SHP77 (cell line): ENCODE measurements at regions not wholly inside any gene's neighbourhood (a gene's known extent, or its start where the extent isn't known, plus 50 kb on each side); places are given as distances from the start of the nearest gene placed in this dataset.

ENCODE experiments used
- DNase-seq, 2 experiments: peaks; one replicate each; lab custom pipeline; 2025; lab: John Stamatoyannopoulos, UW

GRCh38 chr11:76298255-76298654, 82.7 kb downstream of the THAP12 start:
- no peak for DNase-seq

GRCh38 chr11:76296731-76297542, 84.0 kb downstream of the THAP12 start:
- no peak for DNase-seq

- DNase-seq, result no peak
Measured at GRCh38 chr11:76293189-76293631, 86.9 kb upstream of the WNT11 start.

GRCh38 chr11:76292583-76293188, 86.4 kb upstream of the WNT11 start:
- DNase-seq, result no peak

DNA sequence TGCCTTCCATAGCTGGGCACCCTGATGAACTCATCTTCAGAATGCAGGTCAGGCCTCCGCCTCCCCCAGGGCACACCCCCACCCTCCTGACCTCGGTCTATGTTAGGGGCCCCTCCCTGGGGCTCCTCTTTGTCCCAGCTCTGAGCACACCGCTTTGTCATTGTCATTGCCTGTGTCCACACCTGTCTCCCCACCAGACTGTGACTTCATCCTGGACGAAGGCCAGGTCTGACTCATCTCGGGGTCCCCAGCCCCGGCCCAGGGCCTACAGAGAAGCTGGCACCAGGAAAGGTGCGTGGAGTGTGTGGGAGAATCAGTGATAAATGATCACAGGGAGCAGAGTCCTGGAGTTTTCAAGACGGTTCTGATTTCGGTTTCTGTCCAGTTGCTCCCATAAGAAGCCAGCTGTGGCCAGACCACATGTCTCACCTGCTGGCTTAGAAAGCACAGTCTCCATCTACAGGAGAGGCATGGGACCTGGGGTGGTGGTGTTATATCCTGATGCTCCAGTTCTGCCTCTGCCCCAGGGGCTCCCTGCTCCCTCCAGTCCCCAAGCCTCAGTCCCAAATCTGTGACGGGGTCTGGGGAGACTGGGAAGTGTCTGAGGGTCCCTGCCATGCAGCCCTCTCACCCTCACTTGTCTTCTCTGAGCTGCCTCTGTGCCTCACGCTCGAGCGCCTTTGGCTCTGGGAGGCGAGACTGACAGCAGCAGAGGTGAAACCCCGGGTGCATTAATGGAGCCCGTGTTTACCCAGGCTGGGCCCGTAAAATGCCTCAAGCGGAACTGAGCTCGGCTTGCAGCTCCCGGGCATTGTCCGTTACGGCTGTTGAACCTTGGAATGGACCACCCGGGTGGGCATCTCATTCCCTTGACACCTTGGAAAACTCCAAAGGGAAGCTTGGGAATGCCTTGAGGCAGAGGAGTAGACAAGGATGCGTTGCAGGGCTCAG, 85.5 kb upstream of the WNT11 start:
- DNase-seq, result peak; percentile 91 to 93

DNA sequence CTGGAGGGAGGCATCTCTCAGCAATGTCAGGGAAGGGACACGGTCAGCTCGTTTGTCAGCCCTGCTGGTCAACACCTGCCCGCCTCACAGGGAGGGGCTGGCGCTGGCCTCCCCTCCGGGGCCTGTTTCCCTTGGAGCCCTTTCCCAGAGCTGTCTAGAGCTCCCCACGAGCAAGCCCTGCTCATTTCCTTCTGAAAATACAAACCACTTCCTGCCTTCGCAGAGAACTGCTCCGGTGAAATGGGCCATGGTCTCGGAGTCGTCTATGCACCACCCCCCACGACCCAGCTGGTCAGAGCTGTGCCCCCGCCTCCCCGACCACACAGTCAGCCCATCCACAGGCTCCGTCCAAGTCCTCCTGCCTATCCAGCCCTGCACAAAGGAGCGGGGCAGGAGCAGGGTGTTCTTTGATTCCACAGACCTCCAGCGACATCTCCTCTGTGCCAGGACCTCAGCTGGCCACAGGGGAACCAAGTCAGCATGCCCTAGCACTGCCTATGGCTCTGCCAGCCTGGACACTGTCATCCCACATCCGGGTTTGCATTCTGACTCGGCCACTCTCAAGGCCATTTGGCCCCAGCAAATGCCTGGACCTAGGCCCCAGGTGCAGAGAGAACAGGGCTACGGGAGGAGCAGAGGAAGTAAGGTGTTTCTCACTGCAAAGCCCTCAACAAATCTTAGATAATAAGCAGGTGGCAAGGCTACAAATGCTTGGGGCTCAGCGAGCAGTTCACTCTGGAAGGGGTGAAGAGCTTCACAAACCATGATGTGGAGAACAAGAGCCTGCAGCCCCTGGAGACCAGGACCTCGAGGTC, 82.1 kb upstream of the WNT11 start:
- no peak for DNase-seq

DNA sequence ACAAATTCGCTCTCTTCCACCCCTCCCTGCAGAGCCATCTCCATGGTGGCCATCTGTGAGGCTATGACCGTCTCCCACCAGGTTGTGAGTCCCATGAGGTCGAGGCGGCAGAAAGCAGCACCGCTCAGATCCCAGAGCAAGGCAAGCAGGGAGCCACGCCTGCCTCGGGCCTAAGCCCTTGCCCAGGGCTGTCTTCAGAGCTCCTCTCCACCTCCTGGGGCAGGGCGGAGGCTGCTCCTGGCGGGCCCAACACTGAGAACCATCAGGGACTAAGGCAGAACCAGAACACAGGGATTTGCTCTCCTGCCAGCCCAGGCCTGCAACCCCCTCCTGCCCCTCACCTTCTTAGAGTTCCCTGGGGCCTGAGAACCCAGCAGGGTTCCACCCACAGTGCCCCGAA, 80.9 kb upstream of the WNT11 start:
- DNase-seq, result no peak

DNA sequence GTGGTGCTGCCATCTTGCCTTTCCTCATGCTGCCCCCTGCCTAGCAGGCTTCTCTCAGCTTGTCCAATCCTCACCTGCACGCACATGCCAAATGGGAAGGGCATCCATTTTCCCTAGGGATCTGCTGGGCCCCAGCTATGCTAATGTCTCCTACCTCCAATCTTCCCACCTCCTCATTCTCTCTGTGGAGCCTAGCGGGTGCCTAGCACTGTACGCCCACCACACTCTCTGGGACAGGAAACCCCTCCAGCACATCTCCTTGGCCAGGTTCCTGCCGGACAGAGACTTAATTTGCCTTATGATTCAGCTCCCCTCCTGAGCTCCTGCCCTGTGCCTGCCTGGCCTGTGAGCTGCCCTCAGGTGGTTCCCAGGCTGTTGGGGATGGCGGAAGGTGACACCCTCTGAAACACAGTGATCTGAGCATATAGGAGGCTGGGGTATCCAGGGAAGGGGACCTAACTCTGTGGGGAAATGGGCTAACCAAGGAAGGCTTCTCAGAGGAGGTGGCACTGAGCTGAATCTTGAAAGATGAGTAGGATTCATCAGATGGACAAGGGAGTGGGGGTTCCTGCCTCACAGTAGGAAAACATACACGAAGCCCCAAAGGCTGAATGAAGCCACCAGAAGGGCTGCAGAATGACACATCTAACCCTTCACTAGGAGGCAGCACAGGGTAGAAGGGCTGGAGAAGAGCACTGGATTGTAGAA, 79.2 kb upstream of the WNT11 start:
- DNase-seq, result no peak

GRCh38 chr11:76284161-76284560, 77.9 kb upstream of the WNT11 start:
- no peak for DNase-seq

GRCh38 chr11:76282811-76283595, 76.7 kb upstream of the WNT11 start:
- DNase-seq, result peak in 1 of 2 experiments; percentile 14

GRCh38 chr11:76282172-76282571, 75.9 kb upstream of the WNT11 start:
- DNase-seq, result peak in 1 of 2 experiments; percentile 43

- DNase-seq, result no peak
Measured at GRCh38 chr11:76281558-76281906, 75.2 kb upstream of the WNT11 start.

DNA sequence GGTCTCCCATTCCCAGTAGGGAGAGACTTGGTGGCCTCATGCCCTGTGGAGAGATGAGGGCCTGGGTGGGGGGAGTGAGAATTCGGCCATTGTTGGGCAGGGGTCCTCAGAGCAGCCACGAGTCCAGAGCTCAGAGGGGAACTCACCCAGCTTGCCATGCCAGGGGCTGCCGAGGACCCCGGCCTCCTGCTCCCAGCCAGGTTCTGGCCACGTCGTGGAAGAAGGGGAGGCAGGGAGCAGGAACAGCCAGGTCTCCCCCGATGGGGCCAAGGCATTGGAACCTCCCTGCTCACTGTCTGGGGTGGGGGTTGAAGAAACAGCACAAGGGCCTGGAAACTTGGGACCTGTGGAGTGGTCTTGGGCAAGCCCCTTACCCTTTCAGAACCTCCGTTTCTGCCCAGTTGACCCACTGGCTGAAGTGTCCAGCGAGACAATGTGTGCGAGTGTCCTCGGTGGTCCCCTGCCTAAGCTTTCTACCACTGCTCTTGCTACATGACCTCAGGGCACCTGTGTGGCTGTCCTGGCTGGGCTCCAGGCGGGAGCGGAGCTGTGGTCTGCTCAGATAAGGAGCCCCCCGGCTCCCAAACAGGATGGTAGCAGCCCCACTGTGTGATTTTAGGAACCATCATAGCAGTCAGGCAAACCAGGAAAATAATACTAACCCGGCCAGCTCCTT, 74.7 kb upstream of the WNT11 start:
- DNase-seq, result no peak

GRCh38 chr11:76280151-76280881, 74.0 kb upstream of the WNT11 start:
- DNase-seq, result no peak

- DNase-seq, result peak; percentile 58 to 73
Measured at GRCh38 chr11:76279646-76280045, 73.3 kb upstream of the WNT11 start.

- no peak for DNase-seq
Measured at GRCh38 chr11:76279038-76279437, 72.7 kb upstream of the WNT11 start.

DNA sequence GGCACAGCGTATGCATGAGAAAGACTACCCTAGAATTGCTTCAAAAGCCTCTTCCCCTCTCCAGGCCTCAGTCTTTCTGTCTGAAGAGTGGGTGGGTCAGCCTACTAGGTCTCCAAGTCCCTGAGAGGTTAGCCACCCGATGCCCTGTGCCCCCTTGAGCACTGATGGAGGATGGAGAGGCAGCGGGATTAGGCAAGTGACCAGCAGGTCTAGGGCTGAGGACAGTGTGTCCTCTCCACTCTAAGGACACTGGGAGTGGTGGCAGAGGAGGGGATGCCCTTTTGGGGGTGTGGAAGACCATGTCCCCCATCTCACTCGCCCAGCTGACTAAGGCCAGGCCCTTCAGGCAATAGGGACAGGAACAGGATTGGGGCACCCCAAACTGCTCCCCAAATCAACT, 72.2 kb upstream of the WNT11 start:
- DNase-seq, result no peak

- DNase-seq, result peak in 1 of 2 experiments; percentile 31
Measured at GRCh38 chr11:76277298-76278175, 71.2 kb upstream of the WNT11 start.
